ENCODE measurements at regions not wholly inside any gene's neighbourhood (a gene's known extent, or its start where the extent isn't known, plus 50 kb on each side); places are given as distances from the start of the nearest gene placed in this dataset.

DNA sequence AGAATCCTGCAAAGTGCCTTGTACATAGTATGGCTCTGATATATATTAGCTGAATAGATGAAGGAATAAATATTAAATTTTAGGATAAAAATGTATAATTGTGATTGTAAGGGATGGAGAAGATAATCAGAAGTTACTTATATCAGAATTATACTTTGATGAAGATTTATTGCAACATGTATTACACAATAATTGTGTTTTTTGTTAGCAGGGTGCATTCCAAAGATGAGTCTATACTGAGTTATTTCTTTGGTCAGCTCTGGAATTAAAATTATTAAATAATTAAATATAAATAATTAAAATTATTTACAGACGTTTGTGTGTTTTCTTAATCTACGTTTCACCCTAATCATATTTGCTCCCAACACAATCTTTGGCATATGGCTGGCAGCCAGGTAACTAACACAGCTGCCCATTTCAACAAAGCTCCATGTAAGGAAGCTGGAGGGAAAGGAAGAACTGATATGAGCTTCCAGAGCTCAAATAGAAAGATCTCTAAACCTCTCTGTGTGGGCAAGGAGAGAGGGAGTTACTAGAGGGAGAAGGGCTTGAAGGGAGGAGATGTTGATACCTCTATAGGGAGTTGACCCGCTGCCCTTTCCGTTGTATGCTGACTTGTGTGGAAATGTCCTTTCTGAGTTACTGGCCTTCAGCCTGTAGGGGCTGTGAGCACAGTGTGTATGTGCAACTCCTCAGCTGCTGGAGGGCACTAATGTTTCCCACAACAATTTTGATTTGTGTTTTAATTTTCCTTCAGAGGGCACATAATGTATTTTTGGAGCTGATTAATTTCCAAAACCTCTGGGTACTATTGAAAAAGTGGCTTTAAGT lies 403.4 kb downstream of the MAN2A1 start:
- DNase-seq (ENCODE audit: low spot score): no peak
- H3K9me3 ChIP-seq (ENCODE audit: severe bottlenecking): no peaks in the 10 kb centered on the region
- no peaks in the 10 kb centered on the region for H3K36me3 ChIP-seq (ENCODE audit: low read depth)
- no peak overlapping the region for H3K4me3 ChIP-seq (ENCODE audit: severe bottlenecking)
- no peak overlapping the region for H3K27ac ChIP-seq (ENCODE audit: poor library complexity, severe bottlenecking)
- no peak for TF ChIP-seq CTCF (IDR thresholded peaks at IDR 0.05; ENCODE audit: poor library complexity, severe bottlenecking)
- no peak for ATAC-seq (ENCODE audit: low read depth)
- no peaks in the 10 kb centered on the region for H3K27me3 ChIP-seq (ENCODE audit: insufficient read depth, poor library complexity, severe bottlenecking)
- peaks cover 12% of the 10 kb centered on the region for H3K4me1 ChIP-seq (ENCODE audit: insufficient read depth, poor library complexity, severe bottlenecking)

GRCh38 chr5:110094109-110094508 lies 404.4 kb downstream of the MAN2A1 start:
- DNase-seq (ENCODE audit: low spot score) (no peak), ATAC-seq (ENCODE audit: low read depth) (no peak)

DNA sequence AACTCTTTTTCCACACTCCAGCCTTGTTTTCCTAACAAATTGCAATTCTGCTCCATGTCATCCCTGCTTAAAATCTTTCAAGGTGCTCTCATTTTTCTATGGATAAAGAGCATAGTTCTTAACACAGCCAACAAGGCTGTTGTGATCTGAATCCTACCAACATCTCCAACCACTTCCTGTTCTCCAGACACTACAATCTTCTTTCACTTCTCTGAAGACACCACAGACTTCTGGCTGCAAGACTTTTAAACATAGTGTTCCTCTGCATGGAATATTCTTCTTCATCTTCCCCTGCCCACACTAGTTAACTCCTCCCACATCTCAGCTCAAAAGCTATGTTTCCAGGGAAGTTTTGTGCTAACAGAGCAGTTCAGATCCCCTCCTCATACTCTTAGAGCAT lies 404.8 kb downstream of the MAN2A1 start:
- TF ChIP-seq CTCF (IDR thresholded peaks at IDR 0.05; ENCODE audit: poor library complexity, severe bottlenecking): no peak
- Histone ChIP-seq H3K4me1 (ENCODE audit: insufficient read depth, poor library complexity, severe bottlenecking) (no peaks in the 10 kb centered on the region), H3K27me3 (ENCODE audit: insufficient read depth, poor library complexity, severe bottlenecking) (no peaks in the 10 kb centered on the region), H3K27ac (ENCODE audit: poor library complexity, severe bottlenecking) (no peak overlapping the region), H3K9me3 (ENCODE audit: severe bottlenecking) (no peaks in the 10 kb centered on the region), H3K4me3 (ENCODE audit: severe bottlenecking) (no peak overlapping the region), H3K36me3 (ENCODE audit: low read depth) (no peaks in the 10 kb centered on the region)
- DNase-seq (ENCODE audit: low spot score): no peak
- no peak for ATAC-seq (ENCODE audit: low read depth)

More at GRCh38 chr5:110094109-110094508, 404.4 kb downstream of the MAN2A1 start:
- peaks cover 3% of the 10 kb centered on the region for H3K4me1 ChIP-seq (ENCODE audit: insufficient read depth, poor library complexity, severe bottlenecking)
- H3K27ac ChIP-seq (ENCODE audit: poor library complexity, severe bottlenecking): no peak overlapping the region
- no peak overlapping the region for H3K4me3 ChIP-seq (ENCODE audit: severe bottlenecking)
- no peaks in the 10 kb centered on the region for H3K36me3 ChIP-seq (ENCODE audit: low read depth)
- TF ChIP-seq CTCF (IDR thresholded peaks at IDR 0.05; ENCODE audit: poor library complexity, severe bottlenecking): no peak
- no peaks in the 10 kb centered on the region for H3K27me3 ChIP-seq (ENCODE audit: insufficient read depth, poor library complexity, severe bottlenecking)
- H3K9me3 ChIP-seq (ENCODE audit: severe bottlenecking): no peaks in the 10 kb centered on the region

GRCh38 chr5:110096419-110096818 lies 406.7 kb downstream of the MAN2A1 start:
- Histone ChIP-seq H3K36me3 (ENCODE audit: low read depth) (no peaks in the 10 kb centered on the region), H3K4me1 (ENCODE audit: insufficient read depth, poor library complexity, severe bottlenecking) (no peaks in the 10 kb centered on the region), H3K27me3 (ENCODE audit: insufficient read depth, poor library complexity, severe bottlenecking) (no peaks in the 10 kb centered on the region), H3K9me3 (ENCODE audit: severe bottlenecking) (no peaks in the 10 kb centered on the region), H3K27ac (ENCODE audit: poor library complexity, severe bottlenecking) (no peak overlapping the region), H3K4me3 (ENCODE audit: severe bottlenecking) (no peak overlapping the region)
- DNase-seq (ENCODE audit: low spot score) (no peak), ATAC-seq (ENCODE audit: low read depth) (no peak)
- TF ChIP-seq CTCF (IDR thresholded peaks at IDR 0.05; ENCODE audit: poor library complexity, severe bottlenecking): no peak

- Histone ChIP-seq H3K4me1 (ENCODE audit: insufficient read depth, poor library complexity, severe bottlenecking) (no peaks in the 10 kb centered on the region), H3K27me3 (ENCODE audit: insufficient read depth, poor library complexity, severe bottlenecking) (peaks cover 3% of the 10 kb centered on the region), H3K36me3 (ENCODE audit: low read depth) (no peaks in the 10 kb centered on the region), H3K4me3 (ENCODE audit: severe bottlenecking) (no peak overlapping the region), H3K27ac (ENCODE audit: poor library complexity, severe bottlenecking) (no peak overlapping the region), H3K9me3 (ENCODE audit: severe bottlenecking) (no peaks in the 10 kb centered on the region)
- no peak for TF ChIP-seq CTCF (IDR thresholded peaks at IDR 0.05; ENCODE audit: poor library complexity, severe bottlenecking)
- ATAC-seq (ENCODE audit: low read depth) (no peak), DNase-seq (ENCODE audit: low spot score) (no peak)
These were observed 409.8 kb downstream of the MAN2A1 start for GRCh38 chr5:110099572-110099971.

Measured in RWPE2 (cell line).